ENCODE measurements at regions not wholly inside any gene's neighbourhood (a gene's known extent, or its start where the extent isn't known, plus 50 kb on each side); places are given as distances from the start of the nearest gene placed in this dataset.

DNA sequence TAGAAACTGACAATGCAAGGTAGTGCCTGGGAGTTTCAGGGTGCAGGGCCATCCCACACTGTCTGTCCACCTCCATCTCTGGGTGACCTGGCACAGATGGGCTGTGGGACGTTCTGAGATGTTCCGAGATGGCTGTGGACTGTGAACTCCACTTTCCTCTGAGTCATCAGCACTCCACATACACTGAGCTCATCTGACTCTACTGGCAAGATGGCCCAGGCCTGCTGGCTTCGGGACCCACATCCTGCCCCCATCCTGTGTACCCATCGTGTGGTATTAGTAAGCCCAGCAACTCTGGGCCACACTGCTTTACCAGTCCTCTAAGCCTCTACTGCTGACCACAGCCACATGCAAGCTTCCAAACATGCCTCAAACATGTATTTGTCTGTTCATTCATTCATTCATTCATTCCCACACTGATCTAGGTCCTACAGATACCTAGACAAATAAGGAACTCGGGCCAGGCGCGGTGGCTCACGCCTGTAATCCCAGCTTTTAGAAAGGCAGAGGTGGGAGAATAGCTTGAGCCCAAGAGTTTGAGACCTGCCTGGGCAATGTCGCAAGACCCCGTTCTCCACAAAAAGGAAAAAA lies 124.8 kb upstream of the CXCR4 start:
- DNase-seq (ENCODE audit: low read depth), result no peak

GRCh38 chr2:136242100-136242499 lies 124.2 kb upstream of the CXCR4 start:
- no peak for DNase-seq (ENCODE audit: low read depth)

DNA sequence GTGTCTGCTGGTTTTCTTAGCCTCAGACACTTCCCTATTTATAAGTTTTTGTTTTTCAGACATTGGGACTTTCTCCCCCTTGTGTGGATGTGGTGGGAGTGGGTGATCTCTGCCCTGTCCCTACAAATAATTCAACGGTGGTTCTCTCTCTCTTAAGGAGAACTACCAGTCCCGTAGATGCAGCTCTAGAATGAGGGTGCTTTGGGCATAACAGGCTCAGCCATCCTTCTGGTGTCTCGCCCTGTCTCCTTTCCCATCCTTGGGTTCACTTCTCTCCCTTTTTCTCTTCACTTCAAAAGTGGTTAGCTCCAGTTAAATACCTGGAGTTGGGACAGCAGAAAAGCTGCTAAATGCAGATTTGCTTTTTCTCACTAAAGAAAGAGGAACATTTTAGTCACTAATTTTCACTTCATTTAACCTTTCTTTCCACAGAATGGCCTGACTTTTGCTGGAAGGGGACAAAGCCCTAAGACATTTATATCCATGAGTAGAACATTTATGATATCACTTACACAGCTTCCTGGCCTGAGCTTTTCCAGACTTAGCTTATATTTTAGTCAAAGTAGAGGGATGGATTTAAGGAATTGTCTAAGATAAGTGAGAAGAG lies 121.2 kb upstream of the CXCR4 start:
- DNase-seq (ENCODE audit: low read depth), result no peak

GRCh38 chr2:136238286-136239078 lies 120.5 kb upstream of the CXCR4 start:
- peak; percentile 41 for DNase-seq (ENCODE audit: low read depth)

DNA sequence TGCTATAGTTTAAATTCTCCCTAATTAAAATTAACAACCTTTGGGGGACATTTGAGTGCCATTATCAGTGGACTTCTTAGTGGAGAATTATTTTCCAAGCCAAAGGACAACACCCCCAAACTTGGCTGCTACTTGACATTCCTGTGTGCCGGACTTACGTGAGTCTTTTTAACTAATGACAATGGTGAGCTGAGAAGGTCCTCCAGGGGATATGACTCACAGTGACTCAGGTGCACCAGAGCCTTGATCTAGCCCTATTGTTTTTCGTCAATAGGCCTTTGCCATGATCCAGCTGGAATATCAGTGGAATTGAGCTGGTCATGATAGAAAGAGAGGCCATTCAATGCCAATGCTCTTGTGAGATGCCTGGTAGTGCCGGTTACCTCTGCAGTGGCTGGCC lies 118.1 kb upstream of the CXCR4 start:
- DNase-seq (ENCODE audit: low read depth), result peak; percentile 36

GRCh38 chr2:136235546-136235945 lies 117.6 kb upstream of the CXCR4 start:
- no peak for DNase-seq (ENCODE audit: low read depth)

DNA sequence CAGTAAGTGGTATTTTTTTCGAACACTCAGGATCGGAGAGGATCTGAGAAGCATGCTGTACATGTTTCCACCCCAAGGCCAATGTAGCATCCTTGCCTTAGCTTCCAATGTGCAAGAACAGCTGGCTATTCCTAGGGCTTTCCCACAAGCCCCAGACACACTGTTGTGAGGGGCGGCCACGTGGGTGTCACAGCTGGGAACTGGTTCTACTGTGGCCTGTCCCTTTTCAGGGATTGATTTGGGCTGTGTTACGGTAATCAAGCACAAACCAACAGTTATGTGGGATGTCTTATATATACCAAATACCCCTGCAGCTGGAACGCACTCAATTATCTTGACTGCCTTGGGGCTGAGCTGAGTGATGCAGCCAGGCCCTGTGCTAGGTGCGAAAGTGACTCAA lies 116.3 kb upstream of the CXCR4 start:
- DNase-seq (ENCODE audit: low read depth), result no peak

DNA sequence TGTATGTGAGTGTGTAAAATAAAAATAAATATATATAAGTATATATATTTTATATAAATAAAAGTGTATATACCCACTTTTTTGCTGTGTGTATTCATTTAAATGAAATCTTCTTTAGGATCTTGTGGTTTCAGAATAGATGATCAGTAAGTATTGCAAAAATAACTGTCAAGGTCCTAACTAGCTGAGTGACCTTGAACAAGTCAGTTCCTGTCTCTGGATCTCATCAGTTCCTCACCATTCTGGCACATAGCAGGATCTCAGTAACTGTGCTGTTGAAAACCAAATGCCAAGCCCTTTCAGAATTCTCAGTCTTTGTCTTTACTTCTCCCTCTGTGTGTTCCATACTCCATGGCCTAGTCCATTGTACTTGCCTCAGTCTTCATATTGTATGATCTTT lies 115.3 kb upstream of the CXCR4 start:
- no peak for DNase-seq (ENCODE audit: low read depth)

GRCh38 chr2:136232456-136233172 lies 114.7 kb upstream of the CXCR4 start:
- no peak for DNase-seq (ENCODE audit: low read depth)

- DNase-seq (ENCODE audit: low read depth), result no peak
Measured at GRCh38 chr2:136230464-136230863, 112.5 kb upstream of the CXCR4 start.

- DNase-seq (ENCODE audit: low read depth), result no peak
Measured at GRCh38 chr2:136226903-136227302, 109.0 kb upstream of the CXCR4 start.

DNA sequence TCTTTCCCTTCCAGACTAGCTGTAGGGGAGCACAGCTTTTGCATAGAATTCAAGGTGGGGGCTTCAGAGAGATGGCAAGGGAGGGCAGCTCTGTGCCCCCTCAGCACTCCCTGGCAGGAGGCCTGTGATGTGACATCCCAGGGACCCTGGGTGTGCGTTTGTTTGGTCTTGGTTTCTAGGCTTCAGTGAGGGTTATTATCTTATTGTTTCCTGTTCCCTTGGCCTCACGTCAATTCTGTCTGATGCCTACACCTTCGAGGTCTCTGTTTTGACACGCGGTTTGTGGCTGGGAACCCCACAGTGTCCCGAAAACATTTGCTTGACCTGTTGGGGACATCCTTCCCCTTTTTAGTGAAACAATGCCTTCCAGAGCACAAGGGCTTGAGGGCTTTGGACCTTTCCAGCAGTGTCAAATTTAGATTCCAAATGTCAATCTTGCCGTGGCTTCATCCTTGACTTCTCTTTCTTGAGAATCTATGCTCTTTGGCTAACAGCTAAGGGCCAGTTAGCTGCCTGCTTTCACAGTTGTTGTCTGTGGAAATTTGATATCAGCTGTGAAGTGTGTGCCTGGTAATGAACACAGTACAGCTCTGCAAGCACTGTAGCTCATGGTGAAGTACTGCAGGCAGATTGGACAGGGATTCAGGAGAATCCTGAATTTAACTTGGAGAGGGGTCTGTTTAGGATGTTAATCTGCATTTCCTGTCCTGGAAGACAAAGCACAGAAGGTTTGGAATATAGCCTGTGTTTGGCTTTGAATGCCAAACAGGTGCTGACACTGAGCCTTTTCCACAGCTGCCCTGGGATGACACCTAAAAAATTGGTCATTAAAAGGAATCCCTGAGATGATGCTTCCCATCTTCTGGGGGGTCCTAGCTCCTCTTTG lies 108.2 kb upstream of the CXCR4 start:
- no peak for DNase-seq (ENCODE audit: low read depth)

DNA sequence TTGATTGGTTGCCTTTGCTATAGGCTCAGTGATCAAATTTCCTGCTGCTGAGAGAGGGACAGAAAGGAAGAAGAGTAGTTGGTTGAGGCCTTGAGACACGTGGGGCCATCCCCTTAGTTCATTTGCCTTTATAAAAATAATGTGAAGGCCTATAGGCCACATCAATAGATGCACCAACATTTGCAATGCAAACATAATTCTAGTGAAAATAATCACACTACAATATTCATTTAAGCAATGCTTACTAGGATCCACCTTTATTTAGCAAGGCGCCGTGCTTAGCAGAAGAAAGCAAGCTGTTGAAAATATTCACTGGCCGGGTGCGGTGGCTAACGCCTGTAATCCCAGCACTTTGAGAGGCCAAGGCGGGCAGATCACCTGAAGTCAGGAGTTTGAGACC lies 105.3 kb upstream of the CXCR4 start:
- DNase-seq (ENCODE audit: low read depth), result no peak

DNA sequence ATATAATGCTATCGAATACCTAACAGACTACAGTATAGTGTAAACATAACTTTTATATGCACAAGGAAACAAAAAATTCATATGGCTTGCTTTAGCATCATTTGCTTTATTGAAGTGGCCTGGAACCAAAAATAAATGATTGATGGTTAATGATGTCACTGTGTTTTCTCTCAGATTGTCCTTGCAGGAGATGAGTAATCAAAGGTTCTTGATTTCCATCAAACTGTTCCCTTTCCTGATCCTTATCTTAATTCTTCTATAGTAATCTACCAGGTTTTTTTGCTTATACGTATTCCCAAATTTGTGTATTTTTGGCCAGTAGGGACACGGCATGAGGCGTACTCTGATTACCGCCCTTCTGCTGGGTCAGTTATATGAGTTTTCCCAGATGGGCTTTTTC lies 104.9 kb upstream of the CXCR4 start:
- no peak for DNase-seq (ENCODE audit: low read depth)

GRCh38 chr2:136221026-136221425 lies 103.1 kb upstream of the CXCR4 start:
- DNase-seq (ENCODE audit: low read depth), result no peak

GRCh38 chr2:136219963-136220362 lies 102.0 kb upstream of the CXCR4 start:
- no peak for DNase-seq (ENCODE audit: low read depth)

DNA sequence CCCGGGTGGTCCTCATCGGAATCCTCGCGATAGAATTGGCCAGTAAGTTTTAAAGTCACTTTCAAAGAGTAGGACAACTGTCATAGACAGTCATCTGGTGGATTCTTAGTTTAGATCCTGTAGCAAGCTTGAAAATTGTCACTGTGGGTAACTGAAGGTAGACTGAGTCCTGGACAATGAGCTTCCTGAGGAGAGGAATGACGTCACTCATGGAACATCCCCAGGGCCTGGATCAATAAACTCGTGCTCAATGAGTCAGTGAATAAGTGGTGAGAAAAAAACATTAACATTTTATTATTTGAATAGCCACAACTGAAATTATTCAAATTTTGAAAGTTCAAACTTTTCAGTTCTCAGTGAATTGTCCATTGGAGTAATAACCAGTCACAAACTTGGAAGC lies 101.4 kb upstream of the CXCR4 start:
- no peak for DNase-seq (ENCODE audit: low read depth)

DNA sequence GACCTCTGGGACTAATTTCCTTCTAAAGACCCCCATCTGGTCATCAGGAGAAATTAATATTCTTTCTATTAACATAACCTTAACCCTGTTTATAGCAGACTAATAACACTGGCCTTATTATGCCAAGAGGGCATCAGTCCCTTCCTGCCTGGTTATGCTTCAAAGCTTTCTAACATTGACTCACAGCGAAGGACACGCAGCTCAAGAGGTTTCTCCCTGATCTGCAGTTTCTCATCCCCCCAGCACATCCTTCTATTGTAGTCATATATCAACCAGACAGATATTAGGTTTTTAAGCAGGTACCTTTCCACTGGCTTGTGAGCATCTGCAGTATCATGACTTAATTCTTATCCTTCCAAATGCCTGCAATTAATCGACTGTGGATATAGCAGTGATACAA lies 100.0 kb upstream of the CXCR4 start:
- DNase-seq (ENCODE audit: low read depth), result no peak

GRCh38 chr2:136215908-136216472 lies 98.0 kb upstream of the CXCR4 start:
- no peak for DNase-seq (ENCODE audit: low read depth)

- DNase-seq (ENCODE audit: low read depth), result no peak
Measured at GRCh38 chr2:136215449-136215848, 97.5 kb upstream of the CXCR4 start.

Measured in HS-27A (cell line).